ENCODE measurements at regions not wholly inside any gene's neighbourhood (a gene's known extent, or its start where the extent isn't known, plus 50 kb on each side); places are given as distances from the start of the nearest gene placed in this dataset.

DNA sequence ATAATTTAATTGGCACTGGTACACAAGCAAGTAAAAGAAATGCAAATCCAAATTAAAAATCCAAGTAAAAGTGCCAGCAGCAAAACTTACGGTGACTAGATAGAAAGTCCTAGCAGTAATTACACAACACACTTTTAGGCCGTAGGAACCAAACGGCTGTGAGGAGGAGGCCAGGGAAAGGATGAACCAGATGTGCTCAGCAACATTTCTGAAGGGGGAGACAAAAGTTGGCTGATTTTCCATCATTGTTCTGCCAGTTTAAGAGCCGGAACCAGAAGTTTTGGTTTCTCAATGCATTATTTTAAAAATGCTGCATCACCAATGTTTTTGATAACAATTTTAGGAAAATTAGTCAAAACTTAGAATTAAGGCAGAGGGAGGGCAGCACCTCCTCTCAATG lies 68.7 kb upstream of the ENPP6 start:
- CTCF ChIA-PET (ENCODE audit: unreplicated experiment): no interaction called here
- TF ChIP-seq EZH2phosphoT487 (IDR thresholded peaks at IDR 0.05; ENCODE audit: borderline replicate concordance, low read depth, low read length): no peak
- TF ChIP-seq, protein P1, sequence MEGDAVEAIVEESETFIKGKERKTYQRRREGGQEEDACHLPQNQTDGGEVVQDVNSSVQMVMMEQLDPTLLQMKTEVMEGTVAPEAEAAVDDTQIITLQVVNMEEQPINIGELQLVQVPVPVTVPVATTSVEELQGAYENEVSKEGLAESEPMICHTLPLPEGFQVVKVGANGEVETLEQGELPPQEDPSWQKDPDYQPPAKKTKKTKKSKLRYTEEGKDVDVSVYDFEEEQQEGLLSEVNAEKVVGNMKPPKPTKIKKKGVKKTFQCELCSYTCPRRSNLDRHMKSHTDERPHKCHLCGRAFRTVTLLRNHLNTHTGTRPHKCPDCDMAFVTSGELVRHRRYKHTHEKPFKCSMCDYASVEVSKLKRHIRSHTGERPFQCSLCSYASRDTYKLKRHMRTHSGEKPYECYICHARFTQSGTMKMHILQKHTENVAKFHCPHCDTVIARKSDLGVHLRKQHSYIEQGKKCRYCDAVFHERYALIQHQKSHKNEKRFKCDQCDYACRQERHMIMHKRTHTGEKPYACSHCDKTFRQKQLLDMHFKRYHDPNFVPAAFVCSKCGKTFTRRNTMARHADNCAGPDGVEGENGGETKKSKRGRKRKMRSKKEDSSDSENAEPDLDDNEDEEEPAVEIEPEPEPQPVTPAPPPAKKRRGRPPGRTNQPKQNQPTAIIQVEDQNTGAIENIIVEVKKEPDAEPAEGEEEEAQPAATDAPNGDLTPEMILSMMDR (conservative IDR thresholded peaks at IDR 0.05; ENCODE audit: low read length): no peak
- intact Hi-C loops (cut with micrococcal nuclease; ENCODE audit: unreplicated experiment): loop anchor here (10.0 kb wide), 1 partner anchor 918 kb away; the partner anchor contains the start of genes CFAP97 and SNX25
- no peak overlapping the region for H3K4me3 ChIP-seq (ENCODE audit: low read depth, low read length, poor library complexity, severe bottlenecking)
- no peak for DNase-seq (ENCODE audit: low spot score)
- H3K36me3 ChIP-seq (ENCODE audit: insufficient read depth, low read length): no peaks in the 10 kb centered on the region
- peak overlapping the region; percentile 72 for H3K4me2 ChIP-seq (ENCODE audit: low read length)
- H3K9me2 ChIP-seq (ENCODE audit: insufficient read depth, low read length): no peaks in the 10 kb centered on the region
- H4K20me1 ChIP-seq (ENCODE audit: insufficient read depth, low read length): no peaks in the 10 kb centered on the region
- POLR2A ChIA-PET: interaction anchor here (1.1 kb wide), 1 partner anchor 346 kb away, joined by 3 read pairs; no protein-coding TSS in a partner anchor
- H3K4me1 ChIP-seq (ENCODE audit: insufficient read depth, low read length, poor library complexity, severe bottlenecking): peaks cover 99% of the 10 kb centered on the region
- 0 out of 2 replicates have a peak, but pooled peaks cover 6% of the 10 kb centered on the region for H3K79me2 ChIP-seq (ENCODE audit: insufficient read depth, low read depth, low read length)
- H2AFZ ChIP-seq (ENCODE audit: low read length): peak overlapping the region; percentile 24; the same call in 1 of the 2 replicates
- H3K27ac ChIP-seq (ENCODE audit: low read depth, low read length, poor library complexity, severe bottlenecking): peak overlapping the region; percentile 96
- no TSS peak for BruUV-seq (replicated peaks)
- no peaks in the 10 kb centered on the region for H3K9me3 ChIP-seq (ENCODE audit: low read length)

DNA sequence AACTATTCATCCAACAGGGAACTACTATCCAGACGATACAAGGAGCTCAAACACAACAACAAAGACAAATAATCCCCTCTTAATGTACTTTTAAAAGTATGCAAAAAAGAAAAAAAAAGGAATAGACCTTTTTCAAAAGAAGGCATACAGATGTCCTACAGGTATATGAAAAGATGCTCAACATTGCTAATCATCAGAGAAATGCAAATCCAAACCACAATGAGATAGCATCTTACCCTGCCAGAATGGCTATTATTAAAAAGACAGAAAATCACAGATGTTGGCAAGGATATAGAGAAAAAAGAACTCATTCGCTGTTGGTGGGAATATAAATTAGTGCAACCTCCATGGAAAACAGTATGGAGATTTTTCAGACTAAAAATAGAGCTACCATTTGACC lies 67.1 kb upstream of the ENPP6 start:
- Histone ChIP-seq H3K4me2 (ENCODE audit: low read length) (peak overlapping the region; percentile 72), H3K9me3 (ENCODE audit: low read length) (peaks cover 8% of the 10 kb centered on the region), H3K36me3 (ENCODE audit: insufficient read depth, low read length) (peaks cover 4% of the 10 kb centered on the region; the same call in 1 of the 2 replicates), H3K4me1 (ENCODE audit: insufficient read depth, low read length, poor library complexity, severe bottlenecking) (peaks cover 99% of the 10 kb centered on the region), H3K27ac (ENCODE audit: low read depth, low read length, poor library complexity, severe bottlenecking) (peak overlapping the region; percentile 96), H3K4me3 (ENCODE audit: low read depth, low read length, poor library complexity, severe bottlenecking) (peak overlapping the region; percentile 63), H3K79me2 (ENCODE audit: insufficient read depth, low read depth, low read length) (0 out of 2 replicates have a peak, but pooled peaks cover 6% of the 10 kb centered on the region), H2AFZ (ENCODE audit: low read length) (peak overlapping the region; percentile 56; the same call in 1 of the 2 replicates), H4K20me1 (ENCODE audit: insufficient read depth, low read length) (no peaks in the 10 kb centered on the region), H3K9me2 (ENCODE audit: insufficient read depth, low read length) (no peaks in the 10 kb centered on the region)
- CTCF ChIA-PET (ENCODE audit: unreplicated experiment): interaction anchor here (0.6 to 1.6 kb wide), 6 partner anchors 16 to 252 kb away, joined by 3 to 10 read pairs (median 3); no protein-coding TSS in a partner anchor
- TF ChIP-seq, protein P1 (conservative IDR thresholded peaks at IDR 0.05; ENCODE audit: low read length): no peak
- POLR2A ChIA-PET: interaction anchor here (0.6 to 7.5 kb wide), 21 partner anchors 8 to 1598 kb away, joined by 3 to 283 read pairs (median 5); partner anchors contain the start of genes CASP3 and PRIMPOL
- BruUV-seq (replicated peaks): no TSS peak
- DNase-seq (ENCODE audit: low spot score): peak; percentile 53
- intact Hi-C loops (cut with micrococcal nuclease; ENCODE audit: unreplicated experiment): loop anchor here (5.0 to 10.0 kb wide), 2 partner anchors 533 to 920 kb away; partner anchors contain the start of genes CFAP97 and SNX25

DNA sequence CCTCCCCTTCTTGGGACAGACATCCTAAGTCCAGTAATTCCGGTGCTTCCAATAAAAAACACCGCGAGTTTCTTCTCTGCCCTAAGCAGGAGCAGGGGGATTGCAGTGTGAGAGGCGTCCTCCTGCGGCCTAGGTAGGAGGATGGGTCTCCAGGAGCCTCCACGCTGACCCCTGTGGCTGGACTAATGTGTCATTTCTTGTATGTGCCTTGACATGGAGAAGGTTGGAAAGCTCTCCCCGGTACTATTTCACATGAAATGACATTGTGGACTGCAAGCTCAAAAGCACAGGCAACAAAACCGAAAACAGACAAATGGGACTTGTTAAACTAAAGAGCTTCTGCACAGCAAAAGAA lies 66.6 kb upstream of the ENPP6 start:
- H3K4me1 ChIP-seq (ENCODE audit: insufficient read depth, low read length, poor library complexity, severe bottlenecking): peaks cover 99% of the 10 kb centered on the region
- TF ChIP-seq EZH2phosphoT487 (IDR thresholded peaks at IDR 0.05; ENCODE audit: borderline replicate concordance, low read depth, low read length): no peak
- TF ChIP-seq, protein P1 (conservative IDR thresholded peaks at IDR 0.05; ENCODE audit: low read length): peak; percentile 22; the same call in 1 of the 2 replicates
- peak overlapping the region; percentile 72 for H3K4me2 ChIP-seq (ENCODE audit: low read length)
- peaks cover 4% of the 10 kb centered on the region for H3K36me3 ChIP-seq (ENCODE audit: insufficient read depth, low read length)
- intact Hi-C loops (cut with micrococcal nuclease; ENCODE audit: unreplicated experiment): loop anchor here (5.0 to 10.0 kb wide), 2 partner anchors 533 to 920 kb away; partner anchors contain the start of genes CFAP97 and SNX25
- ChIA-PET POLR2A (interaction anchor here (0.6 to 7.5 kb wide), 22 partner anchors 9 to 1598 kb away, joined by 3 to 283 read pairs (median 5); partner anchors contain the start of genes CASP3 and PRIMPOL), CTCF (ENCODE audit: unreplicated experiment) (interaction anchor here (0.6 to 1.6 kb wide), 6 partner anchors 15 to 699 kb away, joined by 3 to 10 read pairs (median 3); no protein-coding TSS in a partner anchor)
- H3K4me3 ChIP-seq (ENCODE audit: low read depth, low read length, poor library complexity, severe bottlenecking): peak overlapping the region; percentile 63
- H3K79me2 ChIP-seq (ENCODE audit: insufficient read depth, low read depth, low read length): 0 out of 2 replicates have a peak, but pooled peaks cover 6% of the 10 kb centered on the region
- H3K9me3 ChIP-seq (ENCODE audit: low read length): peaks cover 8% of the 10 kb centered on the region
- H3K27ac ChIP-seq (ENCODE audit: low read depth, low read length, poor library complexity, severe bottlenecking): peak overlapping the region; percentile 96
- H4K20me1 ChIP-seq (ENCODE audit: insufficient read depth, low read length): no peaks in the 10 kb centered on the region
- no TSS peak for BruUV-seq (replicated peaks)
- DNase-seq (ENCODE audit: low spot score): peak; percentile 43
- no peaks in the 10 kb centered on the region for H3K9me2 ChIP-seq (ENCODE audit: insufficient read depth, low read length)
- peak overlapping the region; percentile 56 for H2AFZ ChIP-seq (ENCODE audit: low read length)
